ENCODE measurements at regions not wholly inside any gene's neighbourhood (a gene's known extent, or its start where the extent isn't known, plus 50 kb on each side); places are given as distances from the start of the nearest gene placed in this dataset.

GRCh38 chr1:72482736-72483413 lies 200.5 kb upstream of the NEGR1 start:
- TF ChIP-seq CTCF (IDR thresholded peaks at IDR 0.05; ENCODE audit: borderline replicate concordance, insufficient read depth, low read depth, low read length) = no peak
- H3K4me3 ChIP-seq (ENCODE audit: low read depth, low read length) = no peak overlapping the region

- TF ChIP-seq CTCF (IDR thresholded peaks at IDR 0.05; ENCODE audit: borderline replicate concordance, insufficient read depth, low read depth, low read length) = no peak
- H3K4me3 ChIP-seq (ENCODE audit: low read depth, low read length) = no peak overlapping the region
These were observed 199.2 kb upstream of the NEGR1 start for GRCh38 chr1:72481420-72481970.

GRCh38 chr1:72466376-72466775 lies 184.0 kb upstream of the NEGR1 start:
- H3K4me3 ChIP-seq (ENCODE audit: low read depth, low read length) = no peak overlapping the region
- TF ChIP-seq CTCF (IDR thresholded peaks at IDR 0.05; ENCODE audit: borderline replicate concordance, insufficient read depth, low read depth, low read length) = no peak

GRCh38 chr1:72462186-72462905 lies 180.0 kb upstream of the NEGR1 start:
- H3K4me3 ChIP-seq (ENCODE audit: low read depth, low read length) = no peak overlapping the region
- no peak for TF ChIP-seq CTCF (IDR thresholded peaks at IDR 0.05; ENCODE audit: borderline replicate concordance, insufficient read depth, low read depth, low read length)

- no peak for TF ChIP-seq CTCF (IDR thresholded peaks at IDR 0.05; ENCODE audit: borderline replicate concordance, insufficient read depth, low read depth, low read length)
- no peak overlapping the region for H3K4me3 ChIP-seq (ENCODE audit: low read depth, low read length)
These were observed 159.9 kb upstream of the NEGR1 start for GRCh38 chr1:72442262-72442661.

GRCh38 chr1:72439036-72439435 lies 156.7 kb upstream of the NEGR1 start:
- TF ChIP-seq CTCF (IDR thresholded peaks at IDR 0.05; ENCODE audit: borderline replicate concordance, insufficient read depth, low read depth, low read length) = no peak
- H3K4me3 ChIP-seq (ENCODE audit: low read depth, low read length) = no peak overlapping the region

GRCh38 chr1:72438270-72438669 lies 155.9 kb upstream of the NEGR1 start:
- TF ChIP-seq CTCF (IDR thresholded peaks at IDR 0.05; ENCODE audit: borderline replicate concordance, insufficient read depth, low read depth, low read length) = no peak
- H3K4me3 ChIP-seq (ENCODE audit: low read depth, low read length) = no peak overlapping the region

Measured in GM12875 (cell line).